Caki2 (cell line): ENCODE measurements at regions not wholly inside any gene's neighbourhood (a gene's known extent, or its start where the extent isn't known, plus 50 kb on each side); places are given as distances from the start of the nearest gene placed in this dataset.
"Not testable (repeated sequence)": the region's sequence is repeated elsewhere in the genome, so short reads cannot be mapped to it uniquely, and the experiment has no call there.

Source experiments
- DNase-seq: peaks from one replicate; pipeline ENCODE4 v3.0.0-alpha.2; 2015; ENCODE audit warnings: low read depth
- in situ Hi-C: cut with HindIII; loops from 2 replicates; pipeline ENCODE4 v1.10.0; 2016; ENCODE audit warnings: low sequenced_read_pairs, low pct_unique_long_range_greater_than_20kb, mixed read lengths

DNA sequence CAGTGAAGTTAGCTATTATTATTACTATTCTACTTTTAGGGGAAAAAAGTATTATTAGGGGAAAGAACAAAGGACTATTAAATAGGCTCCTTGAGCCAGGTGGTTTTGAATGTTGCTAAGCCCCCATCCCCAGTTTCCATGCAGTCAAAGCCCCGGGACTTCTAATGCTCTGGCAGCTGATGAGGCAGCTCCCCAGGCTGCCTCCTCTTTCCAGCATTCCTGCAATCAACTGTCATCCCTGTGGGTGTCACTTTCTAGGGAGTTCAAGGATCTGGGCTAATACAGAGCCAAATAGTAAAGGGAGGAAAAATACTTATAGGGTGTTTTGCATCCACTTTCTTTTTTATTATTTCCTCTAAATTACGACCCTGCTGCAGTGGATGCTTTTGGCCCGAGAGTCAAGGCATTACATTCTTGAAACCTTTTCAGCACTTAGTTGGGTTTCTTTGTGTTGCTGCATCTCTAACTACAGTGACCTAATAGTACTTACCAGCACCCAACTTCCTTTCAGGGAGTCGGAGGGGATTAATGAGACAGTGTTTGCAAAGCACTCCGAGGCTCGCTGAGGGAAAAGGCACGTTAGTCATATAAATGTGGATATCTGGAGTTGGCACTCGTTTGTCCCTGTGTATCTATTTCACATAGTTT lies 303.9 kb upstream of the MAP3K7 start:
- in situ Hi-C loops, result no loop called here
- no peak for DNase-seq

DNA sequence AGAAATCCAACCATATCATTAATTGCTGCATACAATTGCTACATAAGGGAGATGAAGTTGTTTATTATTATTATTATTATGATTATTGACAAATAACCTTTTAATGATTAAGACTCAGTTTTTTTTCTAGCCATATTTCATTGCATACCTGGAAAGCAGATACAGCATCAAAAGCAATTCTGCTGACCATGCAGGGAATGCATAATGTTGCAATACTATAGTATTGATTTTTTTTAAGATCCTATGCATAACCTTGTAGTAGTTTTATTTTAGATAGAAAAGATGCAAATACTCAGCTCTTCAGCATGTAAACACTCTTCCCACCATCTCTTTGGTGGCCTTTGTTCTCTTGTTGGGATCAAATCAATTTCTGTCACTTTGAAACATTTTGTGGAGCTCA lies 300.9 kb upstream of the MAP3K7 start:
- no peak for DNase-seq
- in situ Hi-C loops, result no loop called here

DNA sequence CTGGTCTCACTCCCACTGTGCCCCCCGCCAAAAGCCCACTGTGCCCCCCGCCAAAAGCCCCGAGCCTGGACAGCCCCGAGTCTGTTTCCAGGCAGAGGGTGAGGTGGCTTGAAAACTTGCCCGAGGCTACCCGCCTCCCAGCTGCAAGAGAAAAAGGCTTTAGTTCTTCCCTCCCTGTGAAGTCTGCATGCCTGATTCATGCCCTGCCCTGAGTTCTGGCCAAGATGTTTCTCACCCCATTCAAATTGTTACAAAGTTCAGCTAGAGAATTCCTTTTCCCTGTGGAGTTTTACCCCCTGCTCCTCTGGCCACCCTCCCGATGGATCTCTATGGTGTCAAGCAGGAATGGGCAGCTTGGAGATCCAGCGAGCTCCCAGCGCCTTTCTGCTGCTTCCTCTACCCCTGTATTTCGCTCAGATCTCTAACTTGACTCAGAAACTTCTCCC lies 298.8 kb upstream of the MAP3K7 start:
- in situ Hi-C loops, result no loop called here
- no peak for DNase-seq

DNA sequence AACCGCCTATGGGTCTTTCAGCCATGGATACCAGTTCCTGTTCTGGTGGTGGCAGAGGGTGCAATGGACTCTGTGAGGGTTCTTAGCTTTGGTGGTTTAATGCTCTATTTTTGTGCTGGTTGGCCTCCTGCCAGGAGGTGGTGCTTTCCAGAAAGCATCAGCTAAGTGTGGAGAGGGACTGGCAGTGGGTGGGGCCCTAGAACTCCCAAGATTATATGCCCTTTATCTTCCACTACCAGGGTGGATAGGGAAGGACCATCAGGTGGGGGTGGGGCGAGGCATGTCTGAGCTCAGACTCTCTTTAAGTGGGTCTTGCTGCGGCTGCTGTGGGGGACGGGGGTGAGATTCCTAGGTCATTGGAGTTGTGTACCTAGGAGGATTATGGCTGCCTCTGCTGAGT lies 298.3 kb upstream of the MAP3K7 start:
- in situ Hi-C loops, DNase-seq: not testable (repeated sequence)

DNA sequence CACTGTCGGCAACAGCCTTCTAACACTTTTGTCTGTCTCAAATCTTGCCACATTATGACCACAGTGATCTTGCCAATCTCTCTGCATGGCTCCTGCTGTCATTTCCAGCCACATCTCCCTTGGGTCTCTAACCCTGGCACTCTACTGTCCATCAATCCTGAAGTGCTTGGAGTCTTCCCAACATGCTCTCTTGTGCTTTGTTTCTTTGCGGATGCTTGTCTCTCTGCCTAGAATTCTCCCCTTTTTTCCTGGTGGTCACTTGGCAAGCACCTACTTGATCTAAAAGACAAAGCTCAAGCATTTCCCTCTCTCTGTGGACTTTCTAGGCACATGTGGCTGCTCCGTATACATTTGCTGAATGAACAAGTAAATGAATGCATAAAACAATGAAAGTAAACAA lies 290.7 kb upstream of the MAP3K7 start:
- no peak for DNase-seq
- in situ Hi-C loops, result no loop called here

DNA sequence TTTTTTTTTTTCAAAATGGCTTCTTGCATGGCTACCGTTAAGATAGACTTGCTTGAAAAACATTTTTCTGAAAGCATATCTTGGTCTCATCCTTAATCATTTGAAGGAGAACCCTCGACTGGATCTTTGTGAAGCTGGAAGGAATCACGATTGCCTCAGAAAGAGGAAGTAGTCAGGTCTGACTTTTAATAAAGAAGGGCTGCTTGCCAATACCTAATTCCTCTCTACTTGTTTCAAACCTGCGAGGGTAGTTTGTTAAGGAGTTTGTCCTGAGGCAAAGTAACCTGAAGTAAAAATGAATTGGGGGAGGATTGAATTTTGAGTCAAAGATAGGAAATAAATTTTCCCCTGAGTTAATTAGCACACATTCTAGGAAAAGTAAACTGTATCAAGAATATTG lies 288.1 kb upstream of the MAP3K7 start:
- no peak for DNase-seq
- in situ Hi-C loops, result no loop called here

DNA sequence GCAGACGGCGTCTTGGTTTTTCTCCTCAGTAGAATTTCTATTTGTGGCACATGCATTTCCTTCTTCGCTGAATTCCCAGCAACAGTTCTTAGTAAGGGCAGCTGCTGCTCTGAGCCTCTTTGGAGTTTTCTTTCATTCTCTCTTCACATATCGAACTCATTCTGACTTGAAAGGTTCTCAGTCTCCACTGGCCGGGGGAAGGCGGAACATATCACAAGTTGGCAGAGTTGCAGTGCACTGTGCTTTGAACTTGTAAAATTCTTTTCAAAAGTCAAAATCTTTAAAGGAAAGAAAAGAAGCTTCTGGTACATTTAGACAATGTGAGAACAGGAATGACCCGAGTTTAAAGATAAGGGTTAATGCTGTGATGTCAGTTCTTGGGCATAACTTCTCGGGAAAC lies 286.1 kb upstream of the MAP3K7 start:
- DNase-seq, result no peak
- in situ Hi-C loops, result no loop called here

DNA sequence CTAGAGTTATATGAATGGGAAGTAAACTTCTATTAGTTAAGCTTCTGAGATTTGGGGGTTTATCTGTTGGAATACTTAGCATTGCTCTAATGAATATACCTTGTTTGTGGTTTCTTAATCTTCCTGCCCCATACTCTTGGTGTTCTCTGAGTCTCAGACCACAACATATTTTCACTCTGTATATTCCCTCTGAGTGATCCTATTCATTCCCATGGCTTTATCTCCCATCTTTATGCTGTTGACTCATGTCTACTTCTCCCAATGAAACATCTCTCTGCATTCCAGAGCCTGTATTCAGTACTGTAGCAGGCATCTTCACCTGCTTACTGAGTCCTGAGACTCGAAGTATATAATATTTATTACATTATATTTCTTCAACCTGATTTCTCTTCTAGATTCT lies 283.7 kb upstream of the MAP3K7 start:
- no peak for DNase-seq
- in situ Hi-C loops, result no loop called here

DNA sequence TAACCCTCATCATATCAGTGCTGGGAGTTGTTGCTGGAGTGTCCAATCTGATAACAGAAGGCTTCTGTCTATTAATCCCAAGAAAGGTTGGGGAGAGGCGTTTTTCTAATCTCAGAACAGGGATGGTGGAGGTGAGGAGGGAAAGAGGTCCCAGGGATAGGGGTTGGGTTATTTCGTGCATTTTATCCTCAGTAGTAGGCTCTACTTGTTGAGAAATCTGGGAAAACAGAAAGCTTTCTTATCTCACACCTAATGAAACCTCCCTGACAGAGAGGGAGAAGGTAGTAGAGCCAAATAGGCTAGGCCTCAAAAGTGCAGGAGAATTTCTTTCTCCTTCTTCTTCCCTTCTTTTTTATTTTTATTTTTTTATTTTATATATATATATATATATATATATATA lies 281.8 kb upstream of the MAP3K7 start:
- in situ Hi-C loops, result no loop called here
- DNase-seq, result no peak

DNA sequence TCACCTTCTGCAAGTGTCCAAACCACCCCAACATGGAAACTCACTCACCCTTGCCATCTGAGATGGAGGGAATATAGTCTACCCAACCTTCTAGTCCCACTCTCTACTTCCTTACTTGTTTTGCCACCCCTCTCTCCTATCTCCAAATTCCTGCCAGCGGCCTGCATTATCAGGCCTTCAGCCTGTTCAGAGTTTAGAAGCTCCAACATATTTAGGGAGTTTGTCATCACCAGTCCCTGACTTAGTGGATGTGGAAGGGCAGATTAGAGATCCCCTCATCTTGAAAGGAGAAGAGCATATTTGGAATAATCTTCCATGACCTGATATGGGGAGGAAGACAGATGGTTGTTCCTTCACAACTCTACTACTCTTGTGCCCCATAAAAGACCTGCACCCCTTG lies 281.4 kb upstream of the MAP3K7 start:
- DNase-seq, result no peak
- in situ Hi-C loops, result no loop called here

DNA sequence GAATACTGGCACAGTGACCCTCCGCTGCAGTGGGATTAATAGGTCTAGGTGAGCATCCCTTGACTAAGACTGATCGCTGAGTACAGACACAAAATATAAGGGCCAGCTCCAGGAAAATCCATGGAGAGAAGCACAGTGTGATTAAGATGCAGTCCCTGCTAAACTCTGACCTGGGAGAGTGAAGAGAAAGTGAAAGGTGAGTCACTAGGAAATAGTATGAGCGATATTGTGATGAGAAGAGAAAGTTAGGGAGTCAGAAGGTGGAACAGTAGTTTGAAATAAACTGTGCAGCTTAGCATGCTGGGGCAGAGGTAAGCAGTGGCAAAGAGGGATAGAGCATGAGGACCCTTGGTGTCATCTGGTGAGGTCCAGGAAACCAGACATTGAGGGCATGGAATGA lies 278.6 kb upstream of the MAP3K7 start:
- in situ Hi-C loops, result no loop called here
- DNase-seq, result no peak

DNA sequence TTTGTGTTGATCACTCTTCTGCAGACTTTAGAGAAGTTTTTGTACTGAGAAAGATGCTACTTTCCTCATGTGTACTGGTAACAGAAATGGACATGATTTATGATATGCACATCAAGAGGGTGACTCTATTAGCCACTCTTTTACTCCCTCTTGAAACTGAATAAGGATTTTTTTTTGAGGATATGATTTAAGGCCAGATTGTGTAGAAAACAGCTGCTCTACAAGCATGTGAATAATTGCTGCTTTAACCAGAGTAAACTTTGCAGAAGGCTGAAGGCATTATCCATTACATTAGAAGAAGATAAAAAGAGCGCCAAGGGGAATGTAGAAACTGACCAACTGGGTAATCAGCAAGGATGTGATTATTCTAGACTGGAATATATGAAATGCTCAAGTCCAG lies 276.2 kb upstream of the MAP3K7 start:
- in situ Hi-C loops, result no loop called here
- no peak for DNase-seq

DNA sequence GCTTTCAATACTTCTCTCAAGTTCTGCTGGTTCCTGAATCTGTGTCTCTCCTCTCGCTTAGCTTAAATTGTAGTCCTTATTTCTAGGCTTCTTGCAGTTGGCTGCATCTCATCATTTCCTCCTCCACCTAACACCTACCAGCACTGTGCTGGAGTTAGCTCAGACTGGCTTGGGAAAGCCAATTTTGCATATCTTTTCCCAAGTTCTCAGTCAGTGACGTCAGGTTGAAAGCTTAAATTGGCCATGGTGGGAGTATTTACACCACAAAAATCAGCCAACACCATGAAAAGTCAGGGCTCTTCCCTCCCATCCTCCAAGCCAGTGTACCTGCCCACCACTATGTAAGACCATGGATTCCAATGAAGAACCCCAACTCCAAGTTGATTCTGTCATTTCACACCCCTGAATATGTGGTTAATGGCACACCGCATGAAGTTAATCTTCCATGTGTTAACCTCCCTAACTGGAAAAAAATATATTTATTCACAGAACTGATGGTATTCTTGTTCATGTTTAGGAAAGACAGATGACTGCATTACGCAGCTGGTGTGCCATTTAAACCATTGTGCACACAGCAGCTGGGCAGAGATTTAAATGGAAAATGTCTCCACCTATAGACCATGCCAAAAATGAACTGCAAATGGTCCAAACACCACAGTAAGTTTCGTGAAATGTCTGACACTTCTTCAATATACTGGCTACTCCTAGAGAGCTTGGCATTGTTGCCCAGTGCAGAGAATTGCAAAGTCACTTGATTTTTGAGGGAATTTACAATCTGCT lies 274.1 kb upstream of the MAP3K7 start:
- in situ Hi-C loops, result no loop called here
- DNase-seq, result no peak

DNA sequence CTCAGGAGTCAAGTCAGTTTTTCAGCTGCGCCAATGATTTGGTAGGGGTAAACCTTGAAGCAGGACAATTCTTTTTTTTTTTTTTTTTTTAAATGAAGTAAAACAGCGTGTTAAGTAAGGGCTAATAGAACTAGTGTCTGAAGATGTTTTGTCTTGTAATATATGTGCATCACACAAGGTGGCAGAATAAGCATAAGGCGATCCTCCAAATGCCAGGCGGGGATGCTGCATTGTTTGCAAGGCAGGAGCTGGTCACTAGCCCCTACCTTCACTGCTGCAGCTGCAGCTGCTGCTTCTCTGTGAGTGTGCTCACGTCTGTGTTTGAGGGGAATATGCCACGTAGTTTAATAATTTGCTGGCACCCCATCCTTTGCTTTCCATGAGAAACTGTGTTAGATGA lies 272.7 kb upstream of the MAP3K7 start:
- in situ Hi-C loops, result no loop called here
- DNase-seq, result no peak

DNA sequence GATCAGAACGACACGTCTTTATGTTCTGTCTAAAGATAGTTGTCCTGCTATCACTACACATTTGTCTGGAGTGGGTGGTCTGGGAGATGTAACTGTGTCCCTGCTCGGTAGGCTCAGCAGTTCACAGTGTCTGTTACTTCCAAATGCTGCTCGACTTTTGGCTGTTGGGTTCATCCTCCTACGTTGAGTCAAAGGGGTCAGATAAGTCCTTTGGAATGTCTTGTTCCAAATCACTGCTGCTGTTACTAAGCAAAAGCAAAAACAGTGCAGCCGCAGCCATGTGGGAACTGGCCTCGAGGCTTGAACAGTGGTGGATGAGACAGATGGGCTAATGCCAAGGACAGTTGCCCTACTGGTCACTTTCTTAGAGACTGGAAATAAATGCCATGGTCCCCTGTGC lies 272.2 kb upstream of the MAP3K7 start:
- in situ Hi-C loops, result no loop called here

DNA sequence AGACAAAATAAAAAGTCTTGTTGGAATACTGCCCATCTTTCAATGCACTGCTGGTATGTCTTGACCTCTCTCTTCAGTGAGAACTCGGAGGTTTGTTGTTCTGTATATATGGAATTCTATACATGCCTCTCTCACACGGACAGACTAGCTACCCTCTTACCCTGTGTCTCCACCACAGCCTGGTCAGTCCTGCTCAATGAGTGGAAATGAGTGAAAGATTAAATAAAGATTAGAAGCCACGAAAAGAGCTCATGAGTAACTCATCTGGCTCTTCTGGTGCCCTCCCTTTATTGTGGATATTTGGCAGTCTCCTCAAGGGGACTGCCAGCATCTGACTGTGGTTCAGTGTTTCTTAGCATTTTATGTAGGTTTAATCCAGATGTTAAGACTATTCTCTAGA lies 262.8 kb upstream of the MAP3K7 start:
- DNase-seq, result no peak
- in situ Hi-C loops, result no loop called here

More for the DNA sequence above, 272.2 kb upstream of the MAP3K7 start:
- no peak for DNase-seq

DNA sequence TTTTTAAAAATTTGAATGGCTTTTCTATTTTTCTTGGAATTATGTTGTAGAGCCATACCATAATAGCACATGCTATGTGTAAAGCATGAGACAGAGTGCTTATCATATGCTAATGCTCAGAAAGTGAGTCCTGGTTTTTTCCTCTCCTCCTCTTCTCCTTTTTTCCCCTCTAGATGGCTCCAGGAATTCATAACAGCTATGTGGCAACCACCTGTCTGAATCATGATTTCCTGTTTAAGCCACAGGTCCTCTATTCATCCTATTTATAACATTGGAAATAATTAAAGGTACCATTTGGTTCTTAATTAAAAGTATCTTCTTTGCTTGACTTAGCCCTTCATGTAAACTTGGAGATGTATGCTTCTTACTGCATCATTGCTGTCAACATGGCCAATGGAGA lies 260.0 kb upstream of the MAP3K7 start:
- DNase-seq, result no peak
- in situ Hi-C loops, result no loop called here

DNA sequence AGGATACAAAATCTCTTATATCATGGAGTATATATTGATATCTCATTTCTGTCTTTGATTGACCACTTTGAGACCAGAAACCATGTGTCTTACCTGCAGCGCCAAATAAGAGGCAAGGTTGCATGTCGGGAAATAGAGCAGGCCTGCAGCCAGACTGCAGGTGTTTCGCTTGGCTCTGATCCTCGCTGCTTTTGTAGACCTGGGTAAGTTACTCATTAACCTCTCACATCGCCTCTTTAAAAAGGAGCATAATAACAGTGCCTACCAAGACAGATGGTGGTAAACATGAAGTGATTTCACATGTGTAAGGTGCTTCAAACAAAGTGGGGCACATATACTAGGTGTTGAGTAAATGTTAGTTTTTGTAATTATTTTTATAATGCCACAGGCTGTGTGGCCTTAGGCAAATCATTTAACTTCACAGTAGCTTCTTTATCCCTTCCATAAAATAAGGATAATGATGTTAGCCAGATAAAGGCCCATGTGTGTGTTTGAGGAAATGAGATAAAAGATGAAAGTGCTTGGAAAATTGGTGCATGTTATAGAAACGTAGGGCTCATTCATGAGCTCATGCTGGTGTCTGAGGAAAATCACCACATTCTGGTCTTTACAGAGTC lies 248.8 kb upstream of the MAP3K7 start:
- in situ Hi-C loops, result no loop called here
- DNase-seq, result no peak

DNA sequence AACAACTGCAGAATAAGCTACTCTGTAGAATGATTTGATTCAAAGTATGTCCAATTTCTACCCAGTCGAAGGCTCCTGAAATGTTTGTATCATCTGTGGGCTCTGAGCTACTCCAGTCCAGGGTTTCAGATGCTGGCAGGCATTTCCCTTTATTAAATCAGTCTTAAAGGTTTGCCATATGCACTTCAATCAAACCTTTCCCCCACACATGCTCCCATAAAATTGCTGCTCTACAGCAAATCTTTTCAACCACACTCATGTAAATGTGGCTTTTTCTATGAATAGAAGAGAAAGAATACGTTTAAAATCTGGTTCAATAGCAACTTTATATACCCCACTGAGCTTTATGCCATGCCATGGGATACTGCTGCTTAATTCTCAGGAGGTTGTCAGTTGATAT lies 242.4 kb upstream of the MAP3K7 start:
- in situ Hi-C loops, result no loop called here
- no peak for DNase-seq

DNA sequence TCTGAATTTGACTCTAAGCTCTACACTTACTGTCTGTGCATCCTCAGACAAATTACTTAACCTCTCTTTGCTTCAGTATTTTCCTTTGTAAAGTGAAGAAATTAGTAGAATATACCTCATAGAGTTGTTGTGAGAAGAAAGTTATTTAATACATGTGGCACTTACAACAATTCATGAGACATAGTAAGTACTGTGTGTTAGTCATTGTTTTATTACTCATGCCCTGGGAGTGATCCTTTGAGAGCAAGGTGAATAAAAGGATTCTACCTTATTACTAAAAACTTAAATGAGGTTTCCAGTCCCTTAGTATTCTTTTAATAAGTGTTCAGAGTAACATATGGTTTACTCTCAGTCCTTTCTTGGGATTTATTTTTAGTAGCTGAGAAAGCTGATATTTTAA lies 233.6 kb upstream of the MAP3K7 start:
- in situ Hi-C loops, result no loop called here
- no peak for DNase-seq
